Sigmoid colon (tissue), 4 donors: ENCODE measurements at regions not wholly inside any gene's neighbourhood (a gene's known extent, or its start where the extent isn't known, plus 50 kb on each side); places are given as distances from the start of the nearest gene placed in this dataset.

Experiments used
- CTCF ChIP-seq, 4 experiments: fragments of 450-650 bp in 3 of 4; fragments of 200-600 bp in 1 of 4; IDR thresholded peaks; one replicate each; pipeline ENCODE4 v1.5.1; 2016 to 2019; ENCODE audit warnings: antibody characterized with exemption in 4 of 4, mild to moderate bottlenecking in 3 of 4, moderate library complexity in 2 of 4
- EP300 ChIP-seq, 4 donors: sonication (generic); formaldehyde crosslinking; IDR thresholded peaks; one replicate each; pipeline ENCODE4 v1.6.1; 2017; ENCODE audit warnings: antibody characterized with exemption in 4 of 4
- POLR2A ChIP-seq, 2 donors: fragments of 450-650 bp; IDR thresholded peaks; one replicate each; pipeline ENCODE4 v1.6.1; 2016; ENCODE audit warnings: antibody characterized with exemption in 2 of 2, mild to moderate bottlenecking in 2 of 2, moderate library complexity in 2 of 2

- TF ChIP-seq CTCF (IDR thresholded peaks at IDR 0.05) (no peak), POLR2A (IDR thresholded peaks at IDR 0.05) (no peak), EP300 (IDR thresholded peaks at IDR 0.05) (no peak)
These were observed 607.4 kb upstream of the MBL2 start for GRCh38 chr10:53379956-53380355.
